Heart right ventricle (tissue), 16 donors: ENCODE measurements at regions not wholly inside any gene's neighbourhood (a gene's known extent, or its start where the extent isn't known, plus 50 kb on each side); places are given as distances from the start of the nearest gene placed in this dataset.

Experiments used
- ATAC-seq, 8 donors: fragments of 200-7000 bp; cut with Tn5 transposase; one replicate each; pipeline ENCODE4 v1.9.1; 2020; ENCODE audit warnings: mild to moderate bottlenecking in 8 of 8, moderate library complexity in 8 of 8, moderate number of reproducible peaks in 1 of 8
- DNase-seq, 2 donors: peaks; one replicate each; pipeline ENCODE4 v3.0.0-alpha.2; 2020
- H3K27ac ChIP-seq, 10 donors: fragments of 200-600 bp; sonication (generic) in 2 of 10; one replicate each; pipeline versions ENCODE4 v1.5.0 to v1.8.0; 2020 to 2022; ENCODE audit warnings: mild to moderate bottlenecking in 3 of 10
- H3K27me3 ChIP-seq, 7 donors: fragments of 200-600 bp; one replicate each; pipeline ENCODE4 v1.8.0; 2021 to 2022; ENCODE audit warnings: mild to moderate bottlenecking in 2 of 7
- H3K36me3 ChIP-seq, 9 donors: fragments of 200-600 bp; sonication (generic) in 1 of 9; one replicate each; pipeline versions ENCODE4 v1.5.0 to v1.8.0; 2020 to 2022; ENCODE audit warnings: mild to moderate bottlenecking in 2 of 9
- H3K4me1 ChIP-seq, 9 donors: fragments of 200-600 bp; sonication (generic) in 1 of 9; one replicate each; pipeline versions ENCODE4 v1.5.0 to v1.8.0; 2020 to 2022; ENCODE audit warnings: mild to moderate bottlenecking in 4 of 9
- H3K4me3 ChIP-seq, 10 donors: fragments of 200-600 bp; sonication (generic) in 2 of 10; one replicate each; pipeline versions ENCODE4 v1.5.0 to v1.8.0; 2020 to 2022; ENCODE audit warnings: mild to moderate bottlenecking in 7 of 10, moderate library complexity in 2 of 10
- H3K9me3 ChIP-seq, 11 donors: fragments of 200-600 bp in 10 of 11; sonication (generic) in 2 of 11; one replicate each; pipeline versions ENCODE4 v1.5.0 to v1.8.0; 2013 to 2022; ENCODE audit warnings: mild to moderate bottlenecking in 2 of 11, control low read depth in 1 of 11, moderate library complexity in 1 of 11
- CTCF ChIP-seq, 9 donors: fragments of 200-600 bp; sonication (generic) in 2 of 9; IDR thresholded peaks; one replicate each; pipeline versions ENCODE4 v1.5.0 to v1.8.0; 2021 to 2022; ENCODE audit warnings: antibody characterized with exemption in 9 of 9, mild to moderate bottlenecking in 5 of 9, moderate library complexity in 1 of 9
- WGBS, 2 donors: extraction: QIAGEN DNeasy Blood & Tissue Kit; methylation state at CpG; one replicate each; pipeline ENCODE4 v1.1.7; 2013; ENCODE audit warnings: inconsistent platforms in 1 of 2; 5-methylcytosine and 5-hydroxymethylcytosine counted together
- intact Hi-C, 10 donors: fragments of 100-400 bp; cut with DNase I; formaldehyde crosslinking; loops; one replicate each; pipeline versions ENCODE4 v1.11.1 to v1.14.2; 2022
- donor health status: Arrhythmogenic right ventricular cardiomyopathy.
- donor health status: ischemic (EF 13 %, LVEDD 7.1; RV severe dilation, severe dysfunction).
- donor health status: healthy with polysubstance abuse.
- donor health status: DM: no; HTN: yes; CAD: no.
- donor health status: DM: no; HTN: no; CAD: no.
- donor health status: ischemic (EF 25% LVEDD 6.9; RV normal size, moderate dysfunction).
- donor health status: ischemic (EF 25% LVEDD 5.7; RV mildly dilated, moderate dysfunction).
- donor health status: healthy.
- donor health status: DM: yes; HTN: yes; CAD: no.
- donor health status: Ischemic cardiomyopathy.
- donor health status: ischemic (EF 35%, LVEDD 5.7; RV mildly dilated, moderate dysfunction).
- donor health status: nonischemic (EF 11% LVEDD 7.7; RV severe dilation, severe dysfunction).
- donor health status: DM: yes; HTN: yes; CAD: no.
- donor health status: PGD.
- donor health status: ischemic (EF 29% LVEDD 5.4; RV normal size, mild dysfunction).
- donor health status: nonischemic (EF 23%, LVEDD 6.1; RV moderate dilation, normal function).

- H3K4me3 ChIP-seq = no peak overlapping the region
- no peak for DNase-seq
- no peak overlapping the region for H3K27ac ChIP-seq
- H3K36me3 ChIP-seq = no peaks in the 10 kb centered on the region
- H3K27me3 ChIP-seq = no peaks in the 10 kb centered on the region
- intact Hi-C loops = no loop called here
- peaks cover 0 to 12% (median 0%) of the 10 kb centered on the region in 11 donors for H3K9me3 ChIP-seq
- no peaks in the 10 kb centered on the region for H3K4me1 ChIP-seq
- WGBS, 2 donors = 84 to 91% methylated on average over 4 of the region's 4 CpGs
- TF ChIP-seq CTCF (IDR thresholded peaks at IDR 0.05) = no peak
- no peak for ATAC-seq
These were observed 321.0 kb upstream of the CPEB2 start for GRCh38 chr4:14681330-14681729.

- TF ChIP-seq CTCF (IDR thresholded peaks at IDR 0.05) = no peak
- ATAC-seq (no peak), DNase-seq (no peak)
- Histone ChIP-seq H3K36me3 (no peaks in the 10 kb centered on the region), H3K4me1 (no peaks in the 10 kb centered on the region), H3K27ac (no peak overlapping the region), H3K9me3 (peaks cover 0 to 8% (median 0%) of the 10 kb centered on the region in 11 donors), H3K27me3 (no peaks in the 10 kb centered on the region), H3K4me3 (no peak overlapping the region)
- intact Hi-C loops = no loop called here
These were observed 308.6 kb upstream of the CPEB2 start for GRCh38 chr4:14693728-14694127.

GRCh38 chr4:14695095-14695845 is 307.0 kb upstream of the CPEB2 start:
- intact Hi-C loops = no loop called here
- TF ChIP-seq CTCF (IDR thresholded peaks at IDR 0.05) = no peak
- Histone ChIP-seq H3K36me3 (no peaks in the 10 kb centered on the region), H3K27me3 (no peaks in the 10 kb centered on the region), H3K4me3 (no peak overlapping the region), H3K9me3 (peaks cover 0 to 8% (median 0%) of the 10 kb centered on the region in 11 donors), H3K27ac (no peak overlapping the region), H3K4me1 (no peaks in the 10 kb centered on the region)
- 69 to 79% methylated on average over 6 of the region's 6 CpGs for WGBS, 2 donors
- no peak for DNase-seq
- ATAC-seq = no peak

GRCh38 chr4:14700083-14700482 is 302.2 kb upstream of the CPEB2 start:
- no peaks in the 10 kb centered on the region for H3K9me3 ChIP-seq
- no peaks in the 10 kb centered on the region for H3K36me3 ChIP-seq
- no peak overlapping the region for H3K27ac ChIP-seq
- DNase-seq (no peak), ATAC-seq (no peak)
- peaks cover 0 to 17% (median 13%) of the 10 kb centered on the region in 9 donors for H3K4me1 ChIP-seq
- no peak overlapping the region for H3K4me3 ChIP-seq
- intact Hi-C loops = no loop called here
- H3K27me3 ChIP-seq = no peaks in the 10 kb centered on the region
- TF ChIP-seq CTCF (IDR thresholded peaks at IDR 0.05) = no peak
